Adrenal gland (tissue), 9 donors: ENCODE measurements at regions not wholly inside any gene's neighbourhood (a gene's known extent, or its start where the extent isn't known, plus 50 kb on each side); places are given as distances from the start of the nearest gene placed in this dataset.

Source experiments
- DNase-seq, 7 donors: peaks; one replicate each; pipeline ENCODE4 v3.0.0-alpha.2; 2019 to 2020
- H3K27ac ChIP-seq, 5 donors: fragments of 200-600 bp; sonication (generic) in 4 of 5; 1 replicate in 3 of 5; 2 replicates in 2 of 5; pipeline versions ENCODE4 v1.5.1 to v1.8.0; 2016 to 2020; ENCODE audit warnings: mild to moderate bottlenecking in 1 of 5
- H3K27me3 ChIP-seq: fragments of 200-600 bp; 2 replicates; pipeline ENCODE4 v1.8.0; 2021
- H3K36me3 ChIP-seq, 2 donors: fragments of 200-600 bp; replicated peaks in 1 of 2; 1 replicate in 1 of 2; 2 replicates in 1 of 2; pipeline versions ENCODE4 v1.5.1 to v1.8.0; 2018 to 2022
- H3K4me1 ChIP-seq, 2 donors: fragments of 200-600 bp; replicated peaks in 1 of 2; 1 replicate in 1 of 2; 2 replicates in 1 of 2; pipeline versions ENCODE4 v1.5.1 to v1.8.0; 2018 to 2021
- H3K4me3 ChIP-seq, 4 donors: fragments of 200-600 bp; sonication (generic) in 3 of 4; one replicate each; pipeline ENCODE4 v1.5.1; 2016 to 2018
- H3K9me3 ChIP-seq, 3 donors: fragments of 200-600 bp; sonication (generic) in 1 of 3; replicated peaks in 1 of 3; 1 replicate in 2 of 3; 2 replicates in 1 of 3; pipeline versions ENCODE4 v1.5.1 to v1.8.0; 2016 to 2021
- CTCF ChIP-seq, 6 experiments: fragments of 450-650 bp in 4 of 6; fragments of 200-600 bp in 2 of 6; sonication (generic) in 1 of 6; IDR thresholded peaks; 1 replicate in 5 of 6; 2 replicates in 1 of 6; pipeline versions ENCODE4 v1.5.1 to v1.8.0; 2016 to 2021; ENCODE audit warnings: antibody characterized with exemption in 6 of 6, mild to moderate bottlenecking in 2 of 6, moderate library complexity in 1 of 6
- POLR2A ChIP-seq, 2 donors: fragments of 450-650 bp; IDR thresholded peaks; one replicate each; pipeline ENCODE4 v1.6.1; 2017; ENCODE audit warnings: antibody characterized with exemption in 2 of 2, mild to moderate bottlenecking in 2 of 2, moderate library complexity in 1 of 2
- WGBS, 4 donors: extraction: QIAGEN DNeasy Blood & Tissue Kit in 2 of 4; methylation state at CpG; one replicate each; pipeline versions ENCODE4 v1.1.5 to v1.1.7; 2013 to 2017; 5-methylcytosine and 5-hydroxymethylcytosine counted together
- intact Hi-C, 2 donors: fragments of 100-400 bp; cut with DNase I; formaldehyde crosslinking; loops; one replicate each; pipeline versions ENCODE4 v1.14.1 to v1.15.0; 2022 to 2023
- donor health status: healthy with polysubstance abuse.
- donor health status: Bipolar disorder and iron deficiency.
- donor health status: DM: yes; HTN: yes; CAD: no.
- donor health status: DM: no; HTN: no; CAD: no.
- donor health status: DM: no; HTN: no; CAD: no.

- Histone ChIP-seq H3K4me3 (no peak overlapping the region), H3K9me3 (no peaks in the 10 kb centered on the region), H3K4me1 (no peaks in the 10 kb centered on the region), H3K27me3 (no peaks in the 10 kb centered on the region), H3K36me3 (no peaks in the 10 kb centered on the region), H3K27ac (no peak overlapping the region)
- no peak for TF ChIP-seq CTCF (IDR thresholded peaks at IDR 0.05)
- TF ChIP-seq POLR2A (IDR thresholded peaks at IDR 0.05): no peak
- intact Hi-C loops: no loop called here
- DNase-seq: no peak
Observed at GRCh38 chr2:133856678-133857077, 288.4 kb upstream of the NCKAP5 start.

GRCh38 chr2:133859578-133859977 lies 291.3 kb upstream of the NCKAP5 start:
- WGBS, 4 donors: 79 to 82% (median 79%) methylated on average over 6 of the region's 6 CpGs
- Histone ChIP-seq H3K9me3 (no peaks in the 10 kb centered on the region), H3K4me3 (no peak overlapping the region), H3K4me1 (no peaks in the 10 kb centered on the region), H3K27ac (no peak overlapping the region), H3K27me3 (peaks cover 4% of the 10 kb centered on the region), H3K36me3 (no peaks in the 10 kb centered on the region)
- intact Hi-C loops: no loop called here
- DNase-seq: no peak
- no peak for TF ChIP-seq CTCF (IDR thresholded peaks at IDR 0.05)
- TF ChIP-seq POLR2A (IDR thresholded peaks at IDR 0.05): no peak

GRCh38 chr2:133862400-133862977 lies 294.2 kb upstream of the NCKAP5 start:
- Histone ChIP-seq H3K9me3 (no peaks in the 10 kb centered on the region), H3K36me3 (no peaks in the 10 kb centered on the region), H3K4me1 (no peaks in the 10 kb centered on the region), H3K4me3 (no peak overlapping the region), H3K27me3 (peaks cover 4% of the 10 kb centered on the region), H3K27ac (no peak overlapping the region)
- 55 to 71% (median 67%) methylated on average over 4 of the region's 4 CpGs for WGBS, 4 donors
- intact Hi-C loops: no loop called here
- TF ChIP-seq POLR2A (IDR thresholded peaks at IDR 0.05) (no peak), CTCF (IDR thresholded peaks at IDR 0.05) (no peak)
- DNase-seq: no peak

DNA sequence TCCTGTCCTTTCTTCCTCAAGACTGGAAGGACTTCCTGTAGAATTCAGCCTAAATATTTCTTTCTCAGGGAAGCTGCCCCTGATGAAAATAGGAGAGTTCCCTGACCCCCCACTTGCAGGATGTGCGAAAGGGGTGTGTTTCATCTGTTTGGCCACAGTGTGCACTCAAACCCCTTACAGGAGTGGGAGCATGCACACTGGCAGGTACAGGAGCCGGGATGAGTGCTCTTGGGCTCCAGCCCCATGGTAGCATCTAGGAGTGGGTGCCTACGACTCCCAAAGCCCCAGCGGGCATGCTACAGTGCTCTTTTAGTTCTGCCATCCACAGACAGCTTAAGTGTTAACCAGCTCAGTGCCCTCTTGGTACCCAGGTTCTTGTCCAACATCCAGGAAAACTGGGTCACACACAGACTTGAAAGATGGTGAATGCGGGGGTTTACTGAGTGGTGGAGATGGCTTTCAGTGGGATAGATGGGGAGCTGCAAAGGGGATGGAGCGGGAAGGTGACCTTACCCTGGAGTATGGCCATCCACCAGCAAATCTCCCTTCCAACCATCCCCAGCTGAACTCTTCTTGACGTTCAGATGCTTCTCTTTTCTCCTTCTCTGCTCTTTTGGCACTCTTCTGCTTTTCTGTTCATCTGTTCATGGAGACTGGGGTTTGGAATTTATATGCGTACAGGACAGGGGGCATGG lies 295.0 kb upstream of the NCKAP5 start:
- DNase-seq: no peak
- TF ChIP-seq POLR2A (IDR thresholded peaks at IDR 0.05) (no peak), CTCF (IDR thresholded peaks at IDR 0.05) (no peak)
- Histone ChIP-seq H3K9me3 (no peaks in the 10 kb centered on the region), H3K27ac (no peak overlapping the region), H3K36me3 (no peaks in the 10 kb centered on the region), H3K4me1 (no peaks in the 10 kb centered on the region), H3K27me3 (peaks cover 4% of the 10 kb centered on the region), H3K4me3 (no peak overlapping the region)
- intact Hi-C loops: no loop called here
- WGBS, 4 donors: 72 to 90% (median 86%) methylated on average over 6 to 8 of the region's 8 CpGs
